Liver (tissue), 3 donors: ENCODE measurements at regions not wholly inside any gene's neighbourhood (a gene's known extent, or its start where the extent isn't known, plus 50 kb on each side); places are given as distances from the start of the nearest gene placed in this dataset.

Source experiments
- FOXA1 ChIP-seq: IDR thresholded peaks from 2 replicates; pipeline ENCODE4 v1.6.1; 2016; ENCODE audit warnings: antibody characterized with exemption
- JUND ChIP-seq, 2 donors: IDR thresholded peaks; 2 replicates each; pipeline ENCODE4 v1.6.1; 2016; ENCODE audit warnings: antibody characterized with exemption in 2 of 2
- RAD21 ChIP-seq, 2 donors: IDR thresholded peaks; 2 replicates each; pipeline ENCODE4 v1.6.1; 2016; ENCODE audit warnings: antibody characterized with exemption in 2 of 2, mild to moderate bottlenecking in 2 of 2
- TF ChIP-seq, protein P1 (sequence below): fragments of 150-350 bp; IDR thresholded peaks from 2 replicates; pipeline ENCODE4 v1.5.1; 2017; ENCODE audit warnings: improper control_type of control experiment, low read depth, low read length; ENCODE audit not compliant: missing input control
- donor health status: healthy.
- donor health status: healthy.

DNA sequence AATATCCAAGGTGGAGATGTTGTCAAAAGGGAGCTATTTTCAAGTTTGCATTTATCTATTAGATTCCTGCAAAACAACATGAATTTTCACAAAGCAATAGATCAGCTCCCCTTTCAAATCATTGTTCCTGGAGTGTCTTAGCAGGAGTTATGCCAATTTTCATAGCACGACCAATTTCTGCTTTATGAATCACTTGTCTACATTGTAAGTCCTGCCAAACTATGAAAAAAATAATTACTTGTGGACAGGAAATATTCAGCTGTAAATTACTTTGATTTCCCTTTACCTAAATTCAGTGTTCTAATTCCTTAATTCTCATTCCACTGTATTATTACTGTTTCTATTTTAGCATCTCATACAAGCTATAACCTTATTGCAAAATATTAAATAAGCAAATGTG, 1289.6 kb downstream of the NSUN3 start:
- TF ChIP-seq, protein P1, sequence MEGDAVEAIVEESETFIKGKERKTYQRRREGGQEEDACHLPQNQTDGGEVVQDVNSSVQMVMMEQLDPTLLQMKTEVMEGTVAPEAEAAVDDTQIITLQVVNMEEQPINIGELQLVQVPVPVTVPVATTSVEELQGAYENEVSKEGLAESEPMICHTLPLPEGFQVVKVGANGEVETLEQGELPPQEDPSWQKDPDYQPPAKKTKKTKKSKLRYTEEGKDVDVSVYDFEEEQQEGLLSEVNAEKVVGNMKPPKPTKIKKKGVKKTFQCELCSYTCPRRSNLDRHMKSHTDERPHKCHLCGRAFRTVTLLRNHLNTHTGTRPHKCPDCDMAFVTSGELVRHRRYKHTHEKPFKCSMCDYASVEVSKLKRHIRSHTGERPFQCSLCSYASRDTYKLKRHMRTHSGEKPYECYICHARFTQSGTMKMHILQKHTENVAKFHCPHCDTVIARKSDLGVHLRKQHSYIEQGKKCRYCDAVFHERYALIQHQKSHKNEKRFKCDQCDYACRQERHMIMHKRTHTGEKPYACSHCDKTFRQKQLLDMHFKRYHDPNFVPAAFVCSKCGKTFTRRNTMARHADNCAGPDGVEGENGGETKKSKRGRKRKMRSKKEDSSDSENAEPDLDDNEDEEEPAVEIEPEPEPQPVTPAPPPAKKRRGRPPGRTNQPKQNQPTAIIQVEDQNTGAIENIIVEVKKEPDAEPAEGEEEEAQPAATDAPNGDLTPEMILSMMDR: no peak
- no peak for TF ChIP-seq RAD21 (IDR thresholded peaks at IDR 0.05)
- no peak for TF ChIP-seq JUND (IDR thresholded peaks at IDR 0.05)
- TF ChIP-seq FOXA1: no peak
